SHP77 treated with DMSO at 0.1 percent for 48 hours (cell line): ENCODE measurements at regions not wholly inside any gene's neighbourhood (a gene's known extent, or its start where the extent isn't known, plus 50 kb on each side); places are given as distances from the start of the nearest gene placed in this dataset.
"Not testable (repeated sequence)": the region's sequence is repeated elsewhere in the genome, so short reads cannot be mapped to it uniquely, and the experiment has no call there.

Source experiments
- DNase-seq: peaks from one replicate; lab custom pipeline; 2025; lab: John Stamatoyannopoulos, UW

DNA sequence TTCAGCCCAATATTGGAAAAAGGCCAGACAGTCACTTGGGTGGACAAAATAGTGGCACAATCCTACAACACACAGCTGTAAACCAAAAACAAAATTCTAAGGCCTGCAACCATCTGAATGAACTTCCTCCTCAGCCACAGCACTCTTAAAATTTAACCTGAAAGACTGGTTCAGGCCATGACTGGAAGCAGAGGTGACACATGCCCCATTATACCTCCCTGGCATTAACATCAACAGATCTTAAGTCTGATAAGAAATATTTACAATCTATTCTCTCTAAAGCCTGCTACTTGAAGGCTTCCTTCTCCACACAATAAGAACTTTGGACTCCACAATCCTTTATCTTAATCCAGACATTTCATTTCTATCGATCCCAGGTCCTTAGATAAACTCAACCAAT lies 192.4 kb upstream of the LRP1B start:
- no peak for DNase-seq

DNA sequence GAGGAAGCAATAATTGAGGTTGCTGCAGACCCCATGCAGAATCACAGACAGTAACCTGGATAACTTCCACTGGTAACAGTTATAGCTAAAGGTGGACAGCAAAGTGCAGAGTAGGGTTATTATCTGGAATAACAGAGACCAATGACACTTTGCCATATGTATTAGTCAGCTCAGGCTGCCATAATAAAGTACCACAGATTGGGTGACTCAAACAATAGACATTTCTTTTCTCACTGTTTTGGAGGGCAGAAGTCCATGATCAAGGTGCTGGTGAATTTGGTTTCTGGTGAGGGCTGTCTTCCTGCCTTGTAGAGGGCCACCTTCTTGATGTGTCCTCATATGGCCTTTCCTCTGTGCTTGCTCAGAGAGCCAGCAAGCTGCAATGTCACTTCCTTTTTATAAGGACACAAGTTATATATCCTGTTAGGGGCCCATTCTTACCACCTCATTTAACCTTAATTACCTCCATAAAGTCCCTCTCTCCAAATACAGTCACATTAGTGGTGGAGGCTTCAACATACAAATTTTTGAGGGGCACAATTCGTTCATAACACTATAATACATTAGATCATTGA lies 191.0 kb upstream of the LRP1B start:
- no peak for DNase-seq

DNA sequence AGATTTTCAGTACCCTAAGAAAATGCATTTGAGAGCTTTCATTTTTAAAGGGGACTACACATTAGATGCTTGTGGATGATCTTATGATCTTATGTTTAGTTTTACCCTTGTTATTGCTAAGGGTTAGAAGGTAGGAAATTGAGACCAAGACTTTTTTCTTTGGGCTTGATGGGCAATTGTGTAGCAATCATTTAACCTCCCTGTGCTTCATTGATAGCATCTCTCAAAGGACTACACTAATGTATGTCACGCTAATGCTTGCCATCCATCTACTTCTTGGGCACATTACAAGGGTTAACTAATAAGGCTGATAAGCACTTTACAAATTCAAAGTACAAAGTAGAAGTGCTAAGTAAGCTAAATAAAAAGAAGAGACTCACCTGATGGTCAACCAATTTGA lies 189.3 kb upstream of the LRP1B start:
- DNase-seq: no peak

DNA sequence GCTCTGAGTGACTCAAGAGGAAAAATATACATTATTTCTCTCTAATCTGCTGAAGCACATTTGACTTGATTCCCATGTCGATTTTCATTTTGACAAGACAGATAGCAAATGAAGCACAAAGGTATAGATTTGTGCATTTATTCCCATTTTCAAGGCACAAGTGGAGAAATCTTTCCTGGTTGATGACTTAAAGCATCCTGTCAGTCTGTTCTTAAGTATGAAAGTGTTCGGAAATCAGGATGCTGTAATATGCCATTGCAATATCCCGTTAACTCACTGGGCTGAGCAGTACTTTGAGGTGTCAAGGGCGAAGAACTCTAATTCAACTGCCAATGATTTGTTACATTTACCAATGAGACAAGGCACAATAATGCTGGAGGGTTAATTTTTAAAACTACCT lies 185.2 kb upstream of the LRP1B start:
- DNase-seq: no peak

DNA sequence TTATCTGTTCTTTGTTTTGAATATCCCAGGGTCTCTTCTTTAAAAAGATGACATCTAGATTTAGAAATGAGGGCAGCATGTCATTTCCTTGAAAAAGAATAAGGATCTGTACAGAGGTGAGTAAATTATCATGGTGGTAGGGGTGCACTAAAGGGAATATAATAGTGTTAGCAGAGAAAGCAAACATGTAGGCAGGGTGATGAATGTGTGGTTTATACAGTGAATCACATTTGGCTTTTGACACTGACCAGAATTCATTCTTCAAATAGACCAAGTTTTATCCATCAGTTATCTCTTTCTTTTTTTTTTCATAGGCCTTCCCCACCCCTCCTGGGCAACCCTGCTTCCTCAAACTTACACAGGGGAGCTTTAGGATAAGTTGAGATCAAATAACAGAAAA lies 184.5 kb upstream of the LRP1B start:
- DNase-seq: no peak

DNA sequence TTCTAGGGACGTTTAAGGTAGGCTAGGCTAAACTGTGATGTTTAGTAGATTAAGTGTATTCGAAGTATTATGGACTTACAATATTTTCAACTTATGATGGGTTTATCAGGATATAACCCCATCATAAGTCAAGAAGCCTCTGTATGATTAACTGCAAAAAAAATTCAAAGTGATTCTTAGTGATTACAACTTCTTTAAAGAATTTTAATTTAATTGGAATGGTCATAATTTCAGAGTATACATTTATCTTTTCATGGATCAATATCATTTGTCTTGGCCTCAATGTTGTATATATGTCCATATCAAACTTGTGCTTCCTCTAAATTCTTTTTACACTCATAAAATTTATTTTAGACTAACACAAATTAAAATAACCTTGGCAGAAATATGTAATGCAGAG lies 183.3 kb upstream of the LRP1B start:
- DNase-seq: no peak

DNA sequence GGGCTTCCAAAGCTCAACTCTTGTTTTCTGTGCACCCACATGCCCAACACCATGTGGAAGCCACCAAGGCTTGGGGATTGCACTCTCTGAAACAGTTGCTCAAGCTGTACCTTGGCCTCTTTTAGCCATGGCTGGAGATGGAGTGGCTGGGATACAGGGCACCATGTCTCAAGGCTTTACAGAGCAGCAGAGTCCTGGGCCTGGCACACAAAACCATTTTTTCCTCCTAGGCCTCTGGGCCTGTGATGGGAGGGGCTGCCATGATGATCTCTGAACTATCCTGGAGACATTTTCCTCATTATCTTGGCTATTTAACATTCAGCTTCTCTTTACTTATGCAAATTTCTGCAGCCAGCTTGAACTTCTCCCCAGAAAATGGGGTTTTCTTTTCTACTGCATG lies 179.7 kb upstream of the LRP1B start:
- no peak for DNase-seq

DNA sequence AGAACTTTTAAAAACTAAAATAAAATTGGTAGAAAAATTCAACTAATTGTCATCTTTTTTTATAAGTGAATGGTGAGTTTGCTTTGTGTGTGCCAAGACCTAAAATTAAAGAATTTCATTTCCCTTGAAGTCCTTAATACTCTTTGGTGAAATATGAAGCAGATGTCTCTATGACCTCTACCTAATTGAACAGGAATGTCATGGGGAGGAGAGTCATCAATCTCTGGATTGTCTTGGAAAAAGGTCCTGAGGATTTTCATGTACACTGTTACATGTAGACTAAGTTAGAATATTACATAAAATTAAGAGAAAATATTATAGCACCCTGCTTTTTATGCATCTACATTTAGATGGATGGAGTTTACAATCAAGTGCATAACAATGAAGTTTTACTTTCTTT lies 177.9 kb upstream of the LRP1B start:
- no peak for DNase-seq

DNA sequence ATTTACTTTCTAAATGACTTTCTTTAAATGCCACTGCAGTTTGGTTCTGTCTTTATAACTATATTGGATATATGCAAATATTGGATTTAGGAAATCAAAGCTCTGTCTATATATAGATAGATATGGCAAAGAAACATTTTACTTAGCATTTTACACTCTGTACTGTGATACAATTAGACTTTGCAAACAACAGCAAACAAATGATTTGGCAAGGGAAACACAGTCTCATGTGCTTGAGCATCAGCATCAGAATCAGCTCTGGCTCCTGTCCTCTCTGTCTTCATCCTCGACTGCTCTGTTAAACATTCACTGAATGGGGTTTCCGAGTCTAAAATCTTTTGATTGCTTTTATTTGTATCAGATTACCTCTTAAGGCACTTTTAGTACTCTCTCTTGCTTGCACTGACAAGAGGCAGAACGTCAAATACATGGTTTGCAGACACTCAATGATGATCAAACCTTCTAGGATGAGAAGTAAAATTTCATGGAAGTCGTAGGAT lies 176.8 kb upstream of the LRP1B start:
- DNase-seq: no peak

DNA sequence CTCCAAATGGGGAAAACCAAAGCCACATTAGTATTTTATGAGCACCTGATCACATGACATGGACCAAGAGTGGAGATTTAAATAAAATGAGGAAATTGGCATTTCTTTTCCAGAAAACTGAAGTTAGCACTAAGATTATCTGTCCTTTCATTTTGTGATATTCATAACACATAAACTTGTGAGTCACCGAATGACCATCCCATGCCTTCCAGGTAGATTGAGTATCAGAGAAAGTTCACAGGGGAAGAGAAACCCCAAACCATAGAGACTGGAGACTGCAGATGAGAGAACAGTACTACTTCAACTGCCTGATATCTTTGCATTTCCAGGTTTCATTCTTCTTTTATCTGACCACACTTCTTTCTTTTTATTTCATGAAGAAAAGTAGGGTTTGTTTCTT lies 176.3 kb upstream of the LRP1B start:
- no peak for DNase-seq

DNA sequence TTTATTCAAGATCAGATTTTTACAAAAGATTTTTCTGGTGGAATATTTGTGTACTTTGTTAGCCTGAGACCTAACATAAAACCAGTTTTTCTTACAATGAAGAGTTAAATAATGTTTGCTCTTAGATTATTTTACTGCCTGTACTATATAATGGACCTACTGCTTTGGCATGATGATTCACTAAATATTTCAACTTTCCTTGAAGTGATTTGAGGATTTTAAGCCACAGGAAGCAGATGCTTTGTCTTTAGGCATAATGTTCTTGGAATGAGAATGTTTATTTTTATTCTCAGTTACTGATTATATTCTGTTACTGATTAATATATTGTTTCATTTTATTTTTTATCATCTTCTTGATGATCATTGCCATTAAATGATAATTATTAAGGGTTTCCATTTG lies 175.3 kb upstream of the LRP1B start:
- DNase-seq: no peak

DNA sequence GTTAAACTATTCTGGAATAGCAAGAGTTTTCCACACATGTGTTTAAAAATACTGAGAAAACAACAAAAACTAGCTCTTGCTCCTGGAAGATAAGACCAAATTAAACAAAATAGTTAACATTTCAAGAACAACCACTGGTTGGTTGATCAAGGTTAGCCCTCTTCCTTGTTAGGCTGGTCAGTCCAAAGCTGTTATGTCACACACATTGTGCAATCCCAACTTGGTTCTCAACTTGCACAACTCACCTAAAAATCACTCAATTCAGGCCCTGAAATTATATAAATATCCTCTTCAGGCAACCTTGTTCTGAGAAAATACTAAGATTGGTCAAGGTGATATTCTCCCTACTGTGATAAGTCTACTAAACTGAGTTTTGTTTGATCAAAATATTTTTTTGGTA lies 169.7 kb upstream of the LRP1B start:
- no peak for DNase-seq

DNA sequence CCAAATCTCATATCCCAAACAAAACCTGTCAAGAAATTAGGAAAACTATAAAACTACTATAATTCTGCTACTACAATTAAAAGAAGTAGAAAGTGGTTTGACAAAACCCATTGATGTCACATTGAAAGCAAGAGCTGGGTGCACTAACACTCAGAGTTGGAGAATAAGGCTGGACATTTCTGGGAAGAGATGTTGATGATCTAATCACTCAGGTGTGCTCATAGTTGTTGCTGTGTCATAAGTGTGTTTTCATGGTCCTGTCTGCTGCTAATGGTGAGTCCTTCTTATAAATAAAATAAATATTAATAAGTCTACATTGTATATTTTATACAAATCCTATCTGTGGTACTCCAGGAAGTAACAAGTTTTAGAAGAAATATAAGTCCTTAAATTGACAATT lies 168.2 kb upstream of the LRP1B start:
- no peak for DNase-seq

DNA sequence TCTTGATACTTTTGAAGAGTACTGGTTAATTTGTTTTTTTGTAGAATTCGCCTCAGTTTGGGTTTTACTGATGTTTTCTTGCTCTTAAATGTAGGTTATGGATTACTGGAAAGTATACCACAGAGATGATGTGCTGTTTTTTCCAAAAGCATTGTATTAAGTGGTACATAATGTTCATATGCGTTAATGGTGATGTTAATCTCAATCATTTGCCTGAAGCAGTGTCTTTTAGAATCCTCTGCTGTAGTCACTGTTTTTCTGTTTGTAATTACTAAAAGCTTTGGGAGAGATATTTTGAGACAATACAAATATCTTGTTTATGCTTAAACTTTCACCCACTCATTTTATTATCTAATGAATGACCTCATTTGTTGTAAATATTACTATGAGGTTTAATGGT lies 163.4 kb upstream of the LRP1B start:
- DNase-seq: no peak

DNA sequence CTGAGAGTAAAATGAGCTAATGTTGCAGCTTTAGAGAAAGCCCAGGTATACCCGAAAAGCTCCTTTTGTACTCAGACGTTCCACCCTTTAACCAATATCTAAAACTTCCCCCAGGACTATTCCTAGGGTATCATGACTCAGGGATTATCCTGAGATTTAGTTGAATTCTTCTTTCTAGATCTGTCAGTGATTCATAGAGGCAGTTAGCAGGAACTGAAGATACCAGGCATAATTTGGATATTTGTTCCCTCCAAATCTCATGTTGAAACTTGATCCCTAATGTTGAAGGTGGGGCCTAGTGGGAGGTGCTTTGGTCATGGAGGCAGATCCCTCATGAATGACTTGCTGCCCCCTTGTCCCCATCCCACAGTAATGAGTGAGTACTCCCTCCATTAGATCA lies 161.2 kb upstream of the LRP1B start:
- no peak for DNase-seq

DNA sequence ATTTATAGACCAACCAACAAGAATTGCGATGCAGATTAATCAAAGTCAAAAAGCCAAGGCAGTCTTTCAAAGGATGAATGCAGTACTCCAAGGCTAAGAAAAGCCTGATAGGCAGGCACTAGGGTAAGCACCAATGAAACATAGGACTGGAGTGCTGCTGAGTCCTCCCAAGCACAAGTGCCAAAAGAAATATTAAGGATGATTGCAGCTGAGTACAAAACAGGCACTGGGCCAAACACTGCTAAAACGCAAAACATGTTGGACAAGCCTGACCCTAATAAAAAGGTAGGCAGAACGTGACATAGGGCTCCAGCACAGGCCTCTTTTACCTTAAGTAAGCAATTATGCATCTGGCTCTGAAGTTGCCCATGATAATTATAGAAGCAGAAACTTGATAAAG lies 160.1 kb upstream of the LRP1B start:
- DNase-seq: no peak

DNA sequence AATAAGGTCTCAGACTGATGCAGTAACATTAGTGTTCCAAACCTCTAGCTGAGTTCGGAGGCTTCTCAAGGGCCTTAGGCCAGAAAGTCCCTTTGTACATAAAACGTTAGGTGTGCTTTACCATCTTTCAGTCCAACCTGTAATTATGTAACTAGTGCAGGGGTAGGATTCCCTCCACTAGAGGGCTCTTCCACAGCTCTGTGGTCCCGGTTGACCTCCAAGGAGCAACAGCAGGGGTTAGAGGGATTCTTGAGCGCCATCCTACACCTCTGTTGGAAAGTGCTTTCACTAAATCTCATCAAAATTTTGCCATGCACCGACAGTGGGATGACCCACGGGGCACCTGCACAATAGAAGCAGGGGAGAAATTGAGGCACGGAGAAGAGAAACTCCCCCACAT lies 155.8 kb upstream of the LRP1B start:
- DNase-seq: no peak

DNA sequence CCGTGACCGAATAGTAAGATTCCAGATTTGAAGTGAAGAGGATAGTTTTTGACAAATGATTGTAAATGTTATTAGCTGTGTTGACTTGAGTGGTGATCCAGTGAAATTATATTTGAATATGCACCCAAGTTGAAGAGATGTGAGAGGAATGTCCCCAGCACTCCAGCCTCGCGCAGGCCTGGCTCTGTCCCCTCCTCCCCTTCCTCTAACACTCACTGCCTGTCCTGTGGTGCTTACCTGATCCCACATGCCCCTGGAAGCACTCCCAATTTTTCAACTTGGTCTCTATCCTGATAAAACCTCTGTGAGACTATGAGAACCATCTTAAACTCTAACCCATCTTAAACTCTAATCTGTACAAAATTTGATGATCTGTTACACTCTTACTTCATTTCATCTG lies 154.7 kb upstream of the LRP1B start:
- DNase-seq: no peak

DNA sequence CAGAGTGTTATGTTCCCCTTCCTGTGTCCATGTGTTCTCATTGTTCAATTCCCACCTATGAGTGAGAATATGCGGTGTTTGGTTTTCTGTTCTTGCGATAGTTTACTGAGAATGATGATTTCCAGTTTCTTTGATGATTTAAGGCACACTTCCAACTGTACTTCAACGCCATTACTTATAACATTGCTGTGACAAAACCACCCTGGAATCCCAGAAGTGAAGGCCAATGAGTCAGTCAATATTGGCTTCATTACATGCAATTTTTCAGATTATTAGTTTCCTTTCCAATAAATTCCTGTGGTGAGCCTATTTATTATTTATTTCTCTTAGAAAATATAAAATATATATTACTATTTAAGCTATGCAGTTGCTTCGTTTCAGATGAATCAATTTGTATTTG lies 153.5 kb upstream of the LRP1B start:
- DNase-seq: not testable (repeated sequence)

DNA sequence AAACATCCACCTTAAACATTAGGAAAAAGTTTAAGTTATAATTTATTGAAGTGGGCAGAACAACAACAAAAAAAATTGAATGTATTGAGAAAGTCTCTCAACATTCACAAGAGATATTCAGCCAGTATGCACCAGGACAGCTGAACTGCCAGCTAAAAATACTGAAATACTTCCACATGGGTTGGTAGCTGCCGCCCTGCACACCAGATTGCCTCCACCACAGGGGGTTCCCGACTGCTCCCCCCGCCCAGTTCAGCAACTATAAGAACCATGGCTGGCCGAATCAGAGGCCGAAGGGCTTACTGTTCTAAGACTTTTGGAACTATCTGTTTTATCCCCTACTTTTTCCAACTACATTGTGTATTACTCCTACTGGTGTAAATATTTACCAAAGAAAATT lies 150.0 kb upstream of the LRP1B start:
- no peak for DNase-seq

DNA sequence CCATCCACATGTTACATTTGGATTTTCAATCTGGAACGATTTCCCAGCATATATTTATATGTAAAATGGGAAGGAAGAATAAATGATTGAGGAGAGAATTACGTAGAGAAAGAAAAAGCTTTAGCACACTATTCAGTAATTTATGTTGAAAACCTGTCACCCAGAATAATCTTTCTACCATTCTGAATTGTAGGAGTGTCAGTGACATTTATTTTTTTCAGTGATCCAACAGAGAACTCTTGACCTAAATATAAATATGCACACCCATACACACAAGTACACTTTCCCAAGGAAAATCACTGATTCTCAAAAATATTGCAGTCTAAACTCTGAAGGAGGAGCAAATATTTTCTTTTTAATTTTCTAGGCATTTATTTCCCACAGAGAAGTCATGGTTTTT lies 140.2 kb upstream of the LRP1B start:
- DNase-seq: no peak

DNA sequence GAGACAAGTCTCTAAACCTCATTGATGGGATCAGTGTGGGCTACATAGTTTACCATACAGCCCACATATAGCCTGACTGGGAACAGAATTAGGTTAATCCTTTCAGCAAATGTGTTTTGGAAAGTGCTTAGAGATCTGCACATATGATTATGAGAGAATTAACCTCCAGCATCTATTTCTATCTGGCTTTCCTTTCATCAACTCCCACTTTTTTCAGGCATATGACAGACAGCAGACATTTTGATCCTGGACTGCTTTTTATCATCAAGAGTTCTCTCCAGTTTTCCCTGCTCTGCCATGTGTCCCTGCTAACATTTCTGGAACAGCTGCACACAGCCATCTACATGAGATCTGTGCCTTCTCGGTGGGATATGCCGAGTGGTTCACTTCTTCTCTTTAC lies 139.5 kb upstream of the LRP1B start:
- no peak for DNase-seq

DNA sequence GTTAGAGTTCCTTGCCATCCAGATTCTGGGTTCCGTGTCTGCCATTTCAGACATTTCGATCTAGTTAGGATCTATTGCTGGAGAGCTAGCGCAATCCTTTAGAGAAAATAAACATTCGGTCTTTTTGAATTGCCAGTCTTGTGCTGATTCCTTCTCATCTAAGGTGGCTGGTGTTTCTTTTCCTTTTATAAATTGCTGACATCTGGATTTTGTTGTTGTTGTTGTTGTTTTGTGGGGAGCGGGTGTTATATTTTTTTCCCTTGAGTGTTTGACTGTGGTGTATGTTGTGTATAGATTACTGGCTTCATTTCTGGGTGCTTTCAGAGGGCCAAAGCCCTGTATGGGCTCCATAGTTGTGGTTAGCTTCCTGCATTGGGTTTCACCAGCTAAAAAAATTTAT lies 128.5 kb upstream of the LRP1B start:
- DNase-seq: no peak

DNA sequence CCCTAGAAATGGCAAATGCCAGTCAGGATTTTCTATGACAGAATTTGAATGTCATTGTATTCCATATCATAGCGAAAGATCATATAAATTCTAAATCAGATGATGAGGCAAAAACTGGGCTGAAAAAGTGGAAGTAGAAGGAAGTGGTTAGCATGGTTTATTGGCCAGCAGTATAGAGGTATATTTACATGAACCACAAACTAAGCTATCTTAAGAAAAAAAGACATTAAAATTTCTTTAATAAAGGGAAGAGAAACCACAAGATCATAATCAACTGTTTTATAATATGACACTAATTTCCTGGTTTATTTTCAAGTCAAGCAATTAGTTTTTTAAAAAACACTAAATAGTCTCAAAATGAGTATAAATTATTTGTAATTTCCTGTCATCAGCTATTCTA lies 123.2 kb upstream of the LRP1B start:
- DNase-seq: no peak

DNA sequence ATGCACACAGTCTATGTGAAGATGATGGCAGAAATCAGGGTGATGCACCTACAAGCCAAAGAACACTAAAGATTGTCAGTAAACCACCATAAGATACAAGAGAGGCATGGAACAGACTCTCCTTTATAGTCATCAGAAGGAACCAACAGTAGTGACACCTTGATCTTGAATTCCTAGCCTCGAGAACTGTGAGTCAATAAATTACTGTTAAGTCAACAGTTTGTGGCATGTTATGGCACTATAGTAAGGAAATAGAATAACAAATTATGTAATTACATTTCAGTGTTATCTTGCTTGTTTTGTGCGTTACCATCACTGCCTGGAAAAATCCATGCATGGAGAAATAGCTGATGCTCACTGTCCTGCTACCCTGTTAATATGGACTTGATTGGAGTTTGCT lies 110.2 kb upstream of the LRP1B start:
- no peak for DNase-seq
